H1 (cell line): ENCODE measurements at regions not wholly inside any gene's neighbourhood (a gene's known extent, or its start where the extent isn't known, plus 50 kb on each side); places are given as distances from the start of the nearest gene placed in this dataset.

Source experiments
- ATF2 ChIP-seq: IDR thresholded peaks from 2 replicates; pipeline ENCODE4 v1.6.1; 2012; ENCODE audit warnings: low read length, inconsistent platforms
- ATF3 ChIP-seq: IDR thresholded peaks from 2 replicates; pipeline ENCODE4 v1.6.1; 2011; ENCODE audit warnings: low read depth, mild to moderate bottlenecking, low read length; ENCODE audit not compliant: insufficient read depth
- KDM1A ChIP-seq: fragments of 200-600, 300-600 bp; sonication (generic); IDR thresholded peaks from 2 replicates; pipeline ENCODE4 v1.7.1; 2016; ENCODE audit warnings: mild to moderate bottlenecking, low read length, borderline replicate concordance
- RBBP5 ChIP-seq: IDR thresholded peaks from 2 replicates; pipeline ENCODE4 v1.7.1; 2012; ENCODE audit warnings: low read depth, mild to moderate bottlenecking, inconsistent platforms, low read length, moderate library complexity, borderline replicate concordance
- TBP ChIP-seq: IDR thresholded peaks from 2 replicates; pipeline ENCODE4 v1.6.1; 2011; ENCODE audit warnings: low read depth, low read length, improper control_type of control experiment

DNA sequence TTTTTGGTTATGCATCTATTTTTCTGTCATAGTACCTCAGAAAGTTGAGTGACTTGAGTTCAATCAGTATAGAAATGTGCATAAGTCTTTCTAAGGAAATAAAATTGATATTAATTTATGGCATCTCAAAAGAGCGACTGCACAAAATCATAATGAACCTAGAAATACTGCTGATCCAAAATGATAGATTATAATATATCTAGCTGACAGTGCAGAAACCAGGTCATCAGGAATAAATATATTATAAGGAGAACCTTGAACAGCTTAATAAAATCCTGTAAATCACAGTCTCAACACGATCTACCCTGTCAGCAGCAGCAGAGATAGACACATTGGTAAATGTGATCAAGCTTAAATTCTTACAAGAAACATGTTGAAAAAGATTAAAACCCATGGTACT is 1106.6 kb upstream of the CDH18 start (continued):
- TF ChIP-seq ATF2 (no peak), RBBP5 (no peak), KDM1A (no peak), ATF3 (no peak), TBP (no peak)
